NCI-H460 (cell line): ENCODE measurements at regions not wholly inside any gene's neighbourhood (a gene's known extent, or its start where the extent isn't known, plus 50 kb on each side); places are given as distances from the start of the nearest gene placed in this dataset.
"Not testable (repeated sequence)": the region's sequence is repeated elsewhere in the genome, so short reads cannot be mapped to it uniquely, and the experiment has no call there.

ENCODE experiments used
- DNase-seq: peaks from one replicate; pipeline ENCODE4 v3.0.0-alpha.2; 2016; ENCODE audit warnings: low read depth; ENCODE audit errors: extremely low read depth
- small RNA-seq, 2 experiments: library from RNA; depleted of rRNA; stranded (forward); fragments of <200 nt; gene quantifications; one replicate each; pipeline ENCODE3, GENCODE V24; 2014

DNA sequence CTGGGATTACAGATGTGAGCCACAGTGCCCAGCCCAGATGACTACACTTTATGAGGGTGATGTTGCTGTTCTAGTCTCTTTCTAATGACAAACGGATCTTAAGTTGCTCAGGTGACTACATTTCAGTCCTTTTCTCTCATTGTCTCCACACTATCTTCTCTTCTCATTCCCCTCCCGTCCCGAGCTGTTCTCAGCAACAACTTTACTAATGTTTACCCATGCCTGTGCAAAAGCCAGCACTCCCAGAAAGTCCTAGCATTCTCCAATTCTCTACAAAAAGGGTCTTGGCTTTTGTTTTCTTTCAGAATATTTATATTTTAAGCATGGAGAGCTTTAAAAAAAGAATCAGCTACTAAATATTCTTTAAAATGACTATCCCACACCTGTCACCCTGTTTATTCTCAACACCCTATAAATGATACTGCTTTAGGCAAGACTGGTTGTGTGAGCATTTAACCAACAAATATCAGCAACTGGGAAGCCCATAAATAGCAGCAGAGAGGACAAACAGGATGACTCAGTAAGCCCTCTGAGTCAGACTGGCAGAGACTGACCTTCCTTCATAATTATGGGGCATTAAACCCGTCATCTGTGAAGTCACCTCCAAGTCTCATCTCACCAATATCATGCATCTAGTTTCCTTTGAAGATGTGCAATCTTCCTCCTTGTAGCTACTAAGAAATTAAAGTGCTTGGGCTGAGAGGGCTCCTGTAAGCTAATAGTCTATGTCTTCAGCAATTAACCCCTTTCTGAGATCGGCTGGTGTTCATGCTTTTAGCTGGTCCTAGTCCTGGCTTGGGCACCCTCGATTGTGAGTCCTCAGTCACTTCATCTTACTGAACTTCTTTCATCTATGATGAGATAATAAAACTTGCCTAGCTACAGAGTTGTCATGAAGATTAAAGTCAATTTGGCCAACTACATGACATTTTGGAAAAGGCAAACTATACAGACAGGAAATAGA lies 72.6 kb upstream of the KIF2A start:
- DNase-seq = peak; percentile 38

GRCh38 chr5:62236593-62236992 lies 69.4 kb upstream of the KIF2A start:
- not testable (repeated sequence) for DNase-seq

DNA sequence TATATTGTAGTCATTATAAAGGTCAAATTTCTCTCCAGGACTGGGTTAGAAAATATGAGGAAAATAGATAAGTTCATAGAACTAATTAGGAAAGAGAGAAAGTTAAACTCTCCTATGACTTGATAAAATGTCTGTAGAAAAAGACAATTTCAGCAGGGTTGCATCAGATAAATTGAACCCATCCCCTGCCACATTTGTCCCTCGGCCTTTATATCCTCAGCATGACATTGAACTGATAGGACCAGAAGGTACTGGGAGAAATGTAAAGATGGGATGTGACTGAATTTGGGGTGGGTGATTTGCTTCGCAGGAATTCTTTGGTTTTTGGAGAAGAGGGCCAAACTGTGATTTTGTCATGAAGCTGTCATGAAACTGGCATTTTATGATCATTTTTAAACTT lies 68.1 kb upstream of the KIF2A start:
- DNase-seq = not testable (repeated sequence)

DNA sequence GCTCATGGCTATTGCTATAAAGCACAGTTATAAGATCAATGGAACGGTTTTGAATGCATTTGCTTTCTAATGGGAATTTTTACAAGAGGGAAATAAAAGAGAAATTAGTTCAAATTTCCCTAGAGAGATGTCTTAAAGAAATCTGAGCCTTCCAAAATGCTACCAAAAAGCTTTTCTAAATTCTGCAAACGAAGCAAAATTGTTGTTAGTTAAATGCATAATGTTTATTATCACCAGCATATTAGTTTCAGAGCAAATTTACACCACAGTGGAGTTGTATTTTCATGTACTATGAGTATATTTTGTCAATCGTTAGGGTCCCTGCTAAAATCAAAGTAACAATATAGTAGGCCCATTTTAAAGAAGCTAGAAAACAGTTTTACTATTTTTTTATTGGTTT lies 67.4 kb upstream of the KIF2A start:
- not testable (repeated sequence) for DNase-seq

DNA sequence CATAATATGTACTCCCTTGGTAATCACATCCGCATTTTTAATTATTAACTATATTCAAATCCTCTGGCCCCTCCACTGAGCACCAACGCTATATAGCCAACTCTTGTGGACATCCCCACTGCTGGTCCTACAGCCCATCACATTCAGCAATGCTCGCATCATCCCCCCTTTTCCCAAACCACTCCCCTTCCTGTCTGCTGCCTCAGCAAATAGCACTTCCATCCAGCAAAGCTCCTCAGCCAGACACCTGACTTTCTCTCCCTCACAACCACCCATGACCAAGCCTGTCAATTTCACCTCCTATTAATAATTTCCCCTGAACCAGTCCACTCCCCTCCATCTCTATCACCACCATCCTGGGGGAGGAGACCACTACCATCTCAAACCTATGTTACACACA lies 65.5 kb upstream of the KIF2A start:
- DNase-seq = not testable (repeated sequence)

DNA sequence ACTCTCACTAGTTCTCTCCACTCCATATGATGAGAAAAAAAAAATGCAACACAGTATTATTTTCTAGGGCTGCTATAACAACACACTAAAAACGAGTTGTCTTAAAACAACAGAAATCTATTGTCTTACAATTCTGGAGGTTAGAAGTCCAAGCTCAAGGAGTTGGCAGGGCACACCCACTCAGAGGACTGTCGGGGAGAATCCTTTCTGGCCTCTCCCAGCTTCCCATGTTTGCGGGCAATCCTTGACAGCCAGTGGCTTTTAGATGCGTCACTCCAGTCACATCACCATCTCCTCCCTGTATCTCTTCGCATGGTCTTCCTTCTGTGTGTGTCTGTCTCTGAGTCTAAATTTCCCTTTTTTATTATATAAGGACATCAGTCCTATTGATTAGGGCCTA lies 64.0 kb upstream of the KIF2A start:
- not testable (repeated sequence) for DNase-seq

DNA sequence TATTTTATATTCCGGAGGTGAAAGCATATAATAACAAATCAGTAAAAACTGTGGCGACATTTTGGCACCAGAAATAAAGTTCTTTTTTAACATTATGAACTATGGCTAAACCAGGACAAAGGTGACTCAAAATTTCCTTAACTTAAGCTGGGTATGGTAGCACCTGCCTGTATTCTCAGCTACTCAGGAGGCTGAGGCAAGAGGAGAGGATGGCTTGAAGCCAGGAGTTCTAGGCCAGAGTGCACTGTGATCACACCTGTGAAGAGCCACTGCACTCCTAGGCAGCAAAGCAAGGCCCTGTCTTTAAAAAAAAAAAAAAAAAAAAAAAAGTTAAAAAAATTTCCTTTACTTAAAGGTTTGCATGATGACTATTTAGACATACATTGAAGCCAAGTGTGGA lies 63.0 kb upstream of the KIF2A start:
- not testable (repeated sequence) for DNase-seq

- not testable (repeated sequence) for DNase-seq
These were observed 57.8 kb upstream of the KIF2A start for GRCh38 chr5:62248192-62248591.

- not testable (repeated sequence) for DNase-seq
These were observed 55.9 kb upstream of the KIF2A start for GRCh38 chr5:62250085-62250484.

- DNase-seq = not testable (repeated sequence)
These were observed 55.1 kb upstream of the KIF2A start for GRCh38 chr5:62250919-62251318.

GRCh38 chr5:62252519-62252918 lies 53.5 kb upstream of the KIF2A start:
- not testable (repeated sequence) for DNase-seq

GRCh38 chr5:62255551-62255950 lies 50.5 kb upstream of the KIF2A start:
- DNase-seq = not testable (repeated sequence)

GRCh38 chr5:62256161-62257019 lies 49.6 kb upstream of the KIF2A start:
- DNase-seq = no peak

Small RNAs in the stretch of these regions (small RNA-seq; reads per million reads assigned to genes)
- gene RN7SKP157 (0 reads per million in 2 experiments), gene RNU6-913P (0 reads per million in 2 experiments)
